MM.1S (cell line): ENCODE measurements at regions not wholly inside any gene's neighbourhood (a gene's known extent, or its start where the extent isn't known, plus 50 kb on each side); places are given as distances from the start of the nearest gene placed in this dataset.

ENCODE experiments used
- EZH2 ChIP-seq: fragments of 300-600 bp; sonication (generic); optimal IDR thresholded peaks from 2 replicates; pipeline ENCODE3; 2017; ENCODE audit warnings: low read depth, mild to moderate bottlenecking, antibody characterized with exemption, low read length, mixed read lengths
- EZH2phosphoT487 ChIP-seq: fragments of 300-600 bp; sonication (generic); IDR thresholded peaks from 2 replicates; pipeline ENCODE4 v1.6.1; 2018; ENCODE audit warnings: antibody characterized with exemption, low read length
- TF ChIP-seq, protein P1 (sequence below): fragments of 300-600 bp; sonication (generic); IDR thresholded peaks from 2 replicates; pipeline ENCODE4 v1.5.1; 2016; ENCODE audit warnings: antibody characterized with exemption, low read length, mixed read lengths

DNA sequence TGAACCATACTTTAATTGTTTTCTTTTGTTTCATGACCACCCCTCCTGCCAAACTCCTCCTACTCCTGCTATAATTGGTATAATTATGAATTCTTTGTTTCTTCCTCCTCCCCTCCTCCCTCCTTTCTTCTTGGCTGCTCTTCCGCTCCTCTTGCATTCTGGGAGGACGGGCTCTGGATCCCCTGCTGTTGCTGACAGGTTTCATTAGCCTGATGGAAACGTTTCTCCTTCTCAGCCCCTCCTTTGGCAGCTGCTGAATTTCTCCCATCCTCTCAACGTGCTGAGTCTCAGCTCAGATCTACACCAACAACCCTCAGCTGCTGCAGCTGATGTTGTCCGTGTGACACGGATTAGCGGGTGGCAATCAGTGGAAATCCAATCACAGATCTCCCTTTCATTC lies 97.1 kb upstream of the UBAC2 start:
- TF ChIP-seq, protein P1, sequence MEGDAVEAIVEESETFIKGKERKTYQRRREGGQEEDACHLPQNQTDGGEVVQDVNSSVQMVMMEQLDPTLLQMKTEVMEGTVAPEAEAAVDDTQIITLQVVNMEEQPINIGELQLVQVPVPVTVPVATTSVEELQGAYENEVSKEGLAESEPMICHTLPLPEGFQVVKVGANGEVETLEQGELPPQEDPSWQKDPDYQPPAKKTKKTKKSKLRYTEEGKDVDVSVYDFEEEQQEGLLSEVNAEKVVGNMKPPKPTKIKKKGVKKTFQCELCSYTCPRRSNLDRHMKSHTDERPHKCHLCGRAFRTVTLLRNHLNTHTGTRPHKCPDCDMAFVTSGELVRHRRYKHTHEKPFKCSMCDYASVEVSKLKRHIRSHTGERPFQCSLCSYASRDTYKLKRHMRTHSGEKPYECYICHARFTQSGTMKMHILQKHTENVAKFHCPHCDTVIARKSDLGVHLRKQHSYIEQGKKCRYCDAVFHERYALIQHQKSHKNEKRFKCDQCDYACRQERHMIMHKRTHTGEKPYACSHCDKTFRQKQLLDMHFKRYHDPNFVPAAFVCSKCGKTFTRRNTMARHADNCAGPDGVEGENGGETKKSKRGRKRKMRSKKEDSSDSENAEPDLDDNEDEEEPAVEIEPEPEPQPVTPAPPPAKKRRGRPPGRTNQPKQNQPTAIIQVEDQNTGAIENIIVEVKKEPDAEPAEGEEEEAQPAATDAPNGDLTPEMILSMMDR = no peak
- TF ChIP-seq EZH2 (no peak), EZH2phosphoT487 (no peak)
